ENCODE measurements at regions not wholly inside any gene's neighbourhood (a gene's known extent, or its start where the extent isn't known, plus 50 kb on each side); places are given as distances from the start of the nearest gene placed in this dataset.

DNA sequence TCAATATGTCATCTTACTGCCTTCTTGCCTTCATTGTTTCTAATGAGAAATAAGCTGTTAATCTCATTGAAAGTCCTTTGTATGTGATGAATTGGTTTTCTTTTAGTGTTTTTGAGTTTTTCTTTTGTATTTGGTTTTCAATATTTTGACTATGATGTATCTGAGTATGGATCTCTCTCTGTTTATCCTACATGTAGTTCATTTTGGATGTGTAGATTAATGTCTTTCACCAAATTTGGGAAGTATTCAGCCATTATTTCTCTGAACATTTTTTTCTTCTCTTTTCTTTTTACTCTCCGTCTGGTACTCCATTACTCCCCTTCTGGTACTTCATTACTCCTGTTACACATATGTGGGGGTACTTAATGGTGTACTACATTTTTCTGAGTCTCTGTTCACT is 103.3 kb upstream of the ADRA1D start:
- H3K4me2 ChIP-seq (ENCODE audit: control insufficient read depth, insufficient read depth): no peak overlapping the region
- intact Hi-C loops (cut with micrococcal nuclease; ENCODE audit: unreplicated experiment) (no loop called here), in situ Hi-C loops (cut with MboI) (no loop called here)
- WGBS (ENCODE audit: insufficient coverage, insufficient replicate concordance, low lambda C conversion rate, missing lambda C conversion rate): 76% methylated on average over 1 of the region's 1 CpG
- H2AFZ ChIP-seq (ENCODE audit: control insufficient read depth, low read depth, low read length): no peak overlapping the region
- no peaks in the 10 kb centered on the region for H3K36me3 ChIP-seq (ENCODE audit: control insufficient read depth in 2 of 2, insufficient read depth in 2 of 2, low read length in 1 of 2)
- FAIRE-seq (no peak), ATAC-seq (no peak), DNase-seq (ENCODE audit: low read depth, low spot score) (no peak)
- no peaks in the 10 kb centered on the region for H3K9me3 ChIP-seq (replicated peaks; ENCODE audit: control insufficient read depth, insufficient read depth, low read length)
- ChIA-PET CTCF (no interaction called here), RAD21 (ENCODE audit: unreplicated experiment) (no interaction called here), SMC1A (ENCODE audit: uncharacterized antibody, unreplicated experiment) (no interaction called here), POLR2A (no interaction called here)
- no peaks in the 10 kb centered on the region for H3K79me2 ChIP-seq (ENCODE audit: control insufficient read depth, insufficient read depth, low read length)
- no peak overlapping the region for H3K27ac ChIP-seq (ENCODE audit: control insufficient read depth, insufficient read depth)
- H3K4me1 ChIP-seq (ENCODE audit: control insufficient read depth, insufficient read depth, low read length): no peaks in the 10 kb centered on the region
- BruUV-seq (replicated peaks): no TSS peak
- no peaks in the 10 kb centered on the region for H4K20me1 ChIP-seq (ENCODE audit: control insufficient read depth, insufficient read depth)
- H3K27me3 ChIP-seq (replicated peaks in 1 of 2; ENCODE audit: control insufficient read depth in 2 of 2, insufficient read depth in 2 of 2, low read length in 1 of 2): no peaks in the 10 kb centered on the region; a peak in 1 of 4 replicates
- TF ChIP-seq SMAD1 (IDR thresholded peaks at IDR 0.05; ENCODE audit: low read depth, partially characterized antibody): no peak
- TF ChIP-seq JUNB (IDR thresholded peaks at IDR 0.05): no peak
- TF ChIP-seq, protein P1, sequence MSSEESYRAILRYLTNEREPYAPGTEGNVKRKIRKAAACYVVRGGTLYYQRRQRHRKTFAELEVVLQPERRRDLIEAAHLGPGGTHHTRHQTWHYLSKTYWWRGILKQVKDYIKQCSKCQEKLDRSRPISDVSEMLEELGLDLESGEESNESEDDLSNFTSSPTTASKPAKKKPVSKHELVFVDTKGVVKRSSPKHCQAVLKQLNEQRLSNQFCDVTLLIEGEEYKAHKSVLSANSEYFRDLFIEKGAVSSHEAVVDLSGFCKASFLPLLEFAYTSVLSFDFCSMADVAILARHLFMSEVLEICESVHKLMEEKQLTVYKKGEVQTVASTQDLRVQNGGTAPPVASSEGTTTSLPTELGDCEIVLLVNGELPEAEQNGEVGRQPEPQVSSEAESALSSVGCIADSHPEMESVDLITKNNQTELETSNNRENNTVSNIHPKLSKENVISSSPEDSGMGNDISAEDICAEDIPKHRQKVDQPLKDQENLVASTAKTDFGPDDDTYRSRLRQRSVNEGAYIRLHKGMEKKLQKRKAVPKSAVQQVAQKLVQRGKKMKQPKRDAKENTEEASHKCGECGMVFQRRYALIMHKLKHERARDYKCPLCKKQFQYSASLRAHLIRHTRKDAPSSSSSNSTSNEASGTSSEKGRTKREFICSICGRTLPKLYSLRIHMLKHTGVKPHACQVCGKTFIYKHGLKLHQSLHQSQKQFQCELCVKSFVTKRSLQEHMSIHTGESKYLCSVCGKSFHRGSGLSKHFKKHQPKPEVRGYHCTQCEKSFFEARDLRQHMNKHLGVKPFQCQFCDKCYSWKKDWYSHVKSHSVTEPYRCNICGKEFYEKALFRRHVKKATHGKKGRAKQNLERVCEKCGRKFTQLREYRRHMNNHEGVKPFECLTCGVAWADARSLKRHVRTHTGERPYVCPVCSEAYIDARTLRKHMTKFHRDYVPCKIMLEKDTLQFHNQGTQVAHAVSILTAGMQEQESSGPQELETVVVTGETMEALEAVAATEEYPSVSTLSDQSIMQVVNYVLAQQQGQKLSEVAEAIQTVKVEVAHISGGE (CRISPR knock-in tag; IDR thresholded peaks at IDR 0.05): no peak
- TF ChIP-seq IKZF2 (IDR thresholded peaks at IDR 0.05): no peak
- no peak for TF ChIP-seq JUND (IDR thresholded peaks at IDR 0.05; ENCODE audit: low read depth, low read length)
- TF ChIP-seq, protein P2, sequence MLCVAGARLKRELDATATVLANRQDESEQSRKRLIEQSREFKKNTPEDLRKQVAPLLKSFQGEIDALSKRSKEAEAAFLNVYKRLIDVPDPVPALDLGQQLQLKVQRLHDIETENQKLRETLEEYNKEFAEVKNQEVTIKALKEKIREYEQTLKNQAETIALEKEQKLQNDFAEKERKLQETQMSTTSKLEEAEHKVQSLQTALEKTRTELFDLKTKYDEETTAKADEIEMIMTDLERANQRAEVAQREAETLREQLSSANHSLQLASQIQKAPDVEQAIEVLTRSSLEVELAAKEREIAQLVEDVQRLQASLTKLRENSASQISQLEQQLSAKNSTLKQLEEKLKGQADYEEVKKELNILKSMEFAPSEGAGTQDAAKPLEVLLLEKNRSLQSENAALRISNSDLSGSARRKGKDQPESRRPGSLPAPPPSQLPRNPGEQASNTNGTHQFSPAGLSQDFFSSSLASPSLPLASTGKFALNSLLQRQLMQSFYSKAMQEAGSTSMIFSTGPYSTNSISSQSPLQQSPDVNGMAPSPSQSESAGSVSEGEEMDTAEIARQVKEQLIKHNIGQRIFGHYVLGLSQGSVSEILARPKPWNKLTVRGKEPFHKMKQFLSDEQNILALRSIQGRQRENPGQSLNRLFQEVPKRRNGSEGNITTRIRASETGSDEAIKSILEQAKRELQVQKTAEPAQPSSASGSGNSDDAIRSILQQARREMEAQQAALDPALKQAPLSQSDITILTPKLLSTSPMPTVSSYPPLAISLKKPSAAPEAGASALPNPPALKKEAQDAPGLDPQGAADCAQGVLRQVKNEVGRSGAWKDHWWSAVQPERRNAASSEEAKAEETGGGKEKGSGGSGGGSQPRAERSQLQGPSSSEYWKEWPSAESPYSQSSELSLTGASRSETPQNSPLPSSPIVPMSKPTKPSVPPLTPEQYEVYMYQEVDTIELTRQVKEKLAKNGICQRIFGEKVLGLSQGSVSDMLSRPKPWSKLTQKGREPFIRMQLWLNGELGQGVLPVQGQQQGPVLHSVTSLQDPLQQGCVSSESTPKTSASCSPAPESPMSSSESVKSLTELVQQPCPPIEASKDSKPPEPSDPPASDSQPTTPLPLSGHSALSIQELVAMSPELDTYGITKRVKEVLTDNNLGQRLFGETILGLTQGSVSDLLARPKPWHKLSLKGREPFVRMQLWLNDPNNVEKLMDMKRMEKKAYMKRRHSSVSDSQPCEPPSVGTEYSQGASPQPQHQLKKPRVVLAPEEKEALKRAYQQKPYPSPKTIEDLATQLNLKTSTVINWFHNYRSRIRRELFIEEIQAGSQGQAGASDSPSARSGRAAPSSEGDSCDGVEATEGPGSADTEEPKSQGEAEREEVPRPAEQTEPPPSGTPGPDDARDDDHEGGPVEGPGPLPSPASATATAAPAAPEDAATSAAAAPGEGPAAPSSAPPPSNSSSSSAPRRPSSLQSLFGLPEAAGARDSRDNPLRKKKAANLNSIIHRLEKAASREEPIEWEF (IDR thresholded peaks at IDR 0.05; ENCODE audit: insufficient replicate concordance, low read depth, low read length): no peak
- TF ChIP-seq EGR1 (IDR thresholded peaks at IDR 0.05; ENCODE audit: borderline replicate concordance in 1 of 2, low read depth in 2 of 2, low read length in 2 of 2): no peak
- no peak for TF ChIP-seq NBN (IDR thresholded peaks at IDR 0.05)
- TF ChIP-seq HDGF (IDR thresholded peaks at IDR 0.05): no peak
- no peak for TF ChIP-seq RELA (IDR thresholded peaks at IDR 0.05; ENCODE audit: borderline replicate concordance, partially characterized antibody)
- H3K4me3 ChIP-seq: no peak overlapping the region
- no peak overlapping the region for H3K9ac ChIP-seq (ENCODE audit: control insufficient read depth, insufficient read depth, low read length)

Measured in GM12878 (cell line).